Activated naive CD4-positive, alpha-beta T cell treated with anti-CD3 and anti-CD28 coated beads, Interleukin-2, amount 10 ng/mL, durations not matched to agents 7 days and 5 days (primary cell): ENCODE measurements at regions not wholly inside any gene's neighbourhood (a gene's known extent, or its start where the extent isn't known, plus 50 kb on each side); places are given as distances from the start of the nearest gene placed in this dataset.

ENCODE experiments used
- CTCF ChIA-PET: fragments of 350-600 bp; sonication (Branson Sonifier 250); formaldehyde crosslinking; loops from one replicate; lab custom pipeline; 2021; ENCODE audit warnings: antibody characterized with exemption; lab: Charles Lee
- DNase-seq: peaks from one replicate; pipeline ENCODE4 v3.0.0-alpha.2; 2020
- H3K27ac Mint-ChIP-seq: one replicate; pipeline ENCODE4 v1.8.0; 2021; ENCODE audit warnings: mild to moderate bottlenecking, moderate library complexity, mixed read lengths
- H3K27me3 Mint-ChIP-seq: one replicate; pipeline ENCODE4 v1.8.0; 2021; ENCODE audit warnings: mild to moderate bottlenecking, mixed read lengths
- H3K36me3 Mint-ChIP-seq: one replicate; pipeline ENCODE4 v1.8.0; 2021; ENCODE audit warnings: mixed read lengths
- H3K4me1 Mint-ChIP-seq: one replicate; pipeline ENCODE4 v1.8.0; 2021; ENCODE audit warnings: mixed read lengths
- H3K4me3 Mint-ChIP-seq: one replicate; pipeline ENCODE4 v1.8.0; 2021; ENCODE audit warnings: mild to moderate bottlenecking, moderate library complexity, mixed read lengths
- H3K9me3 Mint-ChIP-seq: one replicate; pipeline ENCODE4 v1.8.0; 2021; ENCODE audit warnings: mixed read lengths

GRCh38 chr1:221419513-221420095, 322.3 kb downstream of the DUSP10 start:
- Mint-ChIP-seq H3K27me3 (no peaks in the 10 kb centered on the region), H3K4me3 (no peak overlapping the region), H3K4me1 (no peaks in the 10 kb centered on the region), H3K36me3 (no peaks in the 10 kb centered on the region), H3K9me3 (no peaks in the 10 kb centered on the region), H3K27ac (no peak overlapping the region)
- CTCF ChIA-PET: interaction anchor here (0.6 kb wide), 1 partner anchor 41 kb away, joined by 3 read pairs; no protein-coding TSS in a partner anchor
- DNase-seq: no peak

- no peaks in the 10 kb centered on the region for H3K4me1 Mint-ChIP-seq
- no peaks in the 10 kb centered on the region for H3K36me3 Mint-ChIP-seq
- no peaks in the 10 kb centered on the region for H3K9me3 Mint-ChIP-seq
- H3K27ac Mint-ChIP-seq: no peak overlapping the region
- CTCF ChIA-PET: no interaction called here
- peaks cover 6% of the 10 kb centered on the region for H3K27me3 Mint-ChIP-seq
- no peak overlapping the region for H3K4me3 Mint-ChIP-seq
- DNase-seq: no peak
Observed at GRCh38 chr1:221429264-221429663, 312.6 kb downstream of the DUSP10 start.

- Mint-ChIP-seq H3K27me3 (peaks cover 6% of the 10 kb centered on the region), H3K4me1 (peaks cover 6% of the 10 kb centered on the region), H3K36me3 (no peaks in the 10 kb centered on the region), H3K9me3 (no peaks in the 10 kb centered on the region), H3K27ac (no peak overlapping the region), H3K4me3 (no peak overlapping the region)
- no peak for DNase-seq
- CTCF ChIA-PET: no interaction called here
Observed at GRCh38 chr1:221430152-221430960, 311.5 kb downstream of the DUSP10 start.

- H3K27me3 Mint-ChIP-seq: peaks cover 6% of the 10 kb centered on the region
- DNase-seq: no peak
- no peak overlapping the region for H3K4me3 Mint-ChIP-seq
- CTCF ChIA-PET: no interaction called here
- no peak overlapping the region for H3K27ac Mint-ChIP-seq
- peaks cover 6% of the 10 kb centered on the region for H3K4me1 Mint-ChIP-seq
- H3K36me3 Mint-ChIP-seq: no peaks in the 10 kb centered on the region
- no peaks in the 10 kb centered on the region for H3K9me3 Mint-ChIP-seq
Observed at GRCh38 chr1:221431068-221431651, 310.7 kb downstream of the DUSP10 start.

DNA sequence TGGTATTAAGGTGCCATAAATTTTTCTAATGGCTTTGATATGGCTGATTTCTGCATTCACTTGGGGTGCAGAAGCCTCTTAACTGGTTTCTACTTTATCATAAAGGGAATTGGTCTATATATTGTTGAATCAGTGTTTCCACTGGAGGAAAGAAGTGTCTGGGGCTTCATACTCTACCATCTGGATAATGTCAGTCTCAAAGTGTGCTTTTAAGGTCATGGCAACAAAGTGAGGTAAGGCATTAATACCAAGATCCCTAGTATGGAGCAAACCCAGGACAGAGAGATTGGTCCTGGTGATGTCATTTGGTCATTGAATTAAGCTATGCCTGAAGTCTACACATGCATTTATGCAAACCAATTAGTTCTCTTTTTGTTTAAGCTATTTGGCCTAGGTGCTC, 309.9 kb downstream of the DUSP10 start:
- no peak overlapping the region for H3K27ac Mint-ChIP-seq

DNA sequence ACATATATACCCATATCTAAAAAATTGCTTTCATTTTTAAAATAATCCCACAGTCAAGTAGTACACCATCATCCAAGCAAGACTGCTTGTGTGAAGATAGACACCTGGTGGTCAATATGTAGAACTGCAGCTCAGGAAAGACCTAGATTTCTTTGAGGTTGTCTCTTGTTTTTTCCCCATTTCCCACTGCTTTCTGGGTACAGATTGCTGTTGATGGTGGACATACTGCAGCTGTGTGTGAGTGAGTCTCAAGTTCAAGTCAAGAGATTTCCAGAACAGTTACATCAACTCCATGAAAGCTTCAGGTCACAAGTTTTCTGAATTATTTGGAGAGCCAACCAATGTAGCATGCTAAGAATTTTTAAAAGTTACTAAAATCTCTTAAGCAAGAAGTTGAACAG, 306.4 kb downstream of the DUSP10 start:
- H3K27me3 Mint-ChIP-seq: peaks cover 6% of the 10 kb centered on the region
- peaks cover 21% of the 10 kb centered on the region for H3K4me1 Mint-ChIP-seq
- CTCF ChIA-PET: interaction anchor here (0.6 to 2.9 kb wide), 21 partner anchors 8 to 1020 kb away, joined by 3 to 16 read pairs (median 3); no protein-coding TSS in a partner anchor
- no peak overlapping the region for H3K4me3 Mint-ChIP-seq
- H3K27ac Mint-ChIP-seq: no peak overlapping the region
- no peaks in the 10 kb centered on the region for H3K9me3 Mint-ChIP-seq
- no peak for DNase-seq
- H3K36me3 Mint-ChIP-seq: no peaks in the 10 kb centered on the region

More for the DNA sequence above, 309.9 kb downstream of the DUSP10 start:
- H3K4me1 Mint-ChIP-seq: peaks cover 6% of the 10 kb centered on the region
- H3K27me3 Mint-ChIP-seq: peaks cover 6% of the 10 kb centered on the region
- H3K4me3 Mint-ChIP-seq: no peak overlapping the region
- no peaks in the 10 kb centered on the region for H3K36me3 Mint-ChIP-seq
- no peaks in the 10 kb centered on the region for H3K9me3 Mint-ChIP-seq
- DNase-seq: no peak
- CTCF ChIA-PET: no interaction called here

GRCh38 chr1:221437171-221437570, 304.7 kb downstream of the DUSP10 start:
- no peaks in the 10 kb centered on the region for H3K27me3 Mint-ChIP-seq
- H3K27ac Mint-ChIP-seq: no peak overlapping the region
- no peak for DNase-seq
- H3K9me3 Mint-ChIP-seq: no peaks in the 10 kb centered on the region
- peaks cover 23% of the 10 kb centered on the region for H3K4me1 Mint-ChIP-seq
- CTCF ChIA-PET: no interaction called here
- H3K4me3 Mint-ChIP-seq: no peak overlapping the region
- no peaks in the 10 kb centered on the region for H3K36me3 Mint-ChIP-seq

DNA sequence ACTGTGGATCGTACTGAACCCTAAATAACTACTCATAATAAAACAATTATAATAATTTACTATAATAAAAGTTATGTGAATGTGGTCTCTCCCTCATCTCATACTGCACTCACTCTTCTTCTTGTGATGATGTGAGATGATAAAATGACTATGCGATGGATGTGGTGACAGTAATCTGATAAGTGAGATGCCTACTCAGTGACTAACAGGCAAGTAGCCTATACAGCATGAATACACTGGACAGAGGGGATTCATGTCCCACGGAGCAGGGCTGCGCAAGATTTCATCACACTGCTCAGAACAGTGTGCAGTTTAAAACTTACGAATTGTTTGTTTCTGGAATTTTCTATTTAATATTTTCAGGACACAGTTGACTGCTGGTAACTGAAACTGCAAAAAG, 304.0 kb downstream of the DUSP10 start:
- H3K36me3 Mint-ChIP-seq: no peaks in the 10 kb centered on the region
- H3K4me1 Mint-ChIP-seq: peaks cover 23% of the 10 kb centered on the region
- no peaks in the 10 kb centered on the region for H3K27me3 Mint-ChIP-seq
- no peak overlapping the region for H3K4me3 Mint-ChIP-seq
- no peaks in the 10 kb centered on the region for H3K9me3 Mint-ChIP-seq
- no peak overlapping the region for H3K27ac Mint-ChIP-seq
- no peak for DNase-seq
- CTCF ChIA-PET: no interaction called here

DNA sequence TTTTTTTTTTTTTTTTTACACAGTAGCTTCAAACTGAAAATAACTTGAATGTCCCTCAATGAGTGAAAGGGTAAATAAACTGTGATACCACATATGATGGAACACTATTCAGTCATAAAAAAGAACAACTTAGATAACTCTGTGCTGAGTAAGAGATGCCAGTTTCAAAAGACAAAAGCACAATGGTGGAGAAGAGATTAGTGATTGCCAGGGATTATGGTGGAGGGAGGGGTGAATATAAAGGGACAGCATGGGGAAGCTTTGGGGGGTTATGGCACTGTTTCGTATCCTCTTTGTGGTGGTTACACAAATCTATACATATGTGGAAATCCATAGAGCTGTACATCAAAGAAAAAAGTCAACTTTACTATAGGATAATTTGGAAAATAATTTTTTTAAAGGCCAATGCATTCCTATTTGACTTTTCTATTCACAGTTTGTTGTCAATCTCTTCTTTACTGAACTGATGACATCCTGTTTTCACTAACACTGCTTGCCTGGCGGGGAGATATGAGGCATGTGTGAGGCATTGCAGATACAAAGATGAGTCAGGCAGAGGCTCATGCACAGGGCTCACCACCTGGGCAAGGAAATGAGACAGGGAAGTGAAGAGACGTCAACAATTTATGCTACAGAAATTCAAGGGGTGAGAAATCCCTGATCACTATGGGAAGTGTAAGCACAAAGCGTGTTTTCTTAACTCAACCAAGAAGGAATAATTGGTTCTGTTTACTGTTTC, 302.7 kb downstream of the DUSP10 start:
- Mint-ChIP-seq H3K27me3 (no peaks in the 10 kb centered on the region), H3K4me3 (no peak overlapping the region), H3K36me3 (no peaks in the 10 kb centered on the region), H3K9me3 (no peaks in the 10 kb centered on the region), H3K27ac (peak overlapping the region; percentile 19), H3K4me1 (peaks cover 23% of the 10 kb centered on the region)
- peak; percentile 48 for DNase-seq
- CTCF ChIA-PET: interaction anchor here (1.4 kb wide), 1 partner anchor 175 kb away, joined by 9 read pairs; no protein-coding TSS in a partner anchor

DNA sequence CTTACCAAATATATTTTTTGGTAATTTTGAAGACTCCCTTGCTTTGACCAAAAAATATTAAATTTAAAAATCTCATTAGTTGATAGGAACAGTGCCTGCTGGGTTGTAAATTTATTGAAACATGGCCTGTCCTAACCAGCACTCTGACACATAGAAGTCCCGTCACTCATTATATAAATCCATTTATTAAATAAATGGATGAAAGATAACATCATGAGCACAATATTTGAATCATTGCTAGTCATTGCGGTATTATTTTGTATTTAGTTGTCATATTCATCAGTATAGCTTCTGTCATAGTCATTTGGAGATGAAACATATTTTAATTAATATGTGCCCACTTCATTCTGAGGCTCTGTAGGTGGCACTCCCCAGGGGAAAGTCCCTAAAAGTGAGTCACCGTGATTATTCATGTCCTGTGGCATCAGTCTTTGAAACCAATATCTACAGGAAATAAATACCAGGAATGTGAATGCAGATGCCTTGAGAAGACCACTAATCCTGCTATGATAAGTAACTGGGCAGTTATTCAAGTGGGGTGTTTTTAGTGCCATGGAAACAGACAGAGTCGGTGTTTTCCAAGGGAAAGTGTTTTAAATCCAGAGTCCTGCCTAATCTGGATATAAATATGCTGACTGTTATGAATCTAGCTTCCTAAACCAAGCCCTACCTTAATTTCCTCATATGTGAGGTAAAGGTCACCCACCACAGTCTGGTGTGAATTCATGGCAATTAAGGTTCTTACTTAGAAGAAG, 302.0 kb downstream of the DUSP10 start:
- CTCF ChIA-PET: interaction anchor here (0.6 to 1.1 kb wide), 2 partner anchors 290 to 874 kb away, joined by 3 read pairs; no protein-coding TSS in a partner anchor
- Mint-ChIP-seq H3K4me1 (peaks cover 22% of the 10 kb centered on the region), H3K27ac (no peak overlapping the region)

DNA sequence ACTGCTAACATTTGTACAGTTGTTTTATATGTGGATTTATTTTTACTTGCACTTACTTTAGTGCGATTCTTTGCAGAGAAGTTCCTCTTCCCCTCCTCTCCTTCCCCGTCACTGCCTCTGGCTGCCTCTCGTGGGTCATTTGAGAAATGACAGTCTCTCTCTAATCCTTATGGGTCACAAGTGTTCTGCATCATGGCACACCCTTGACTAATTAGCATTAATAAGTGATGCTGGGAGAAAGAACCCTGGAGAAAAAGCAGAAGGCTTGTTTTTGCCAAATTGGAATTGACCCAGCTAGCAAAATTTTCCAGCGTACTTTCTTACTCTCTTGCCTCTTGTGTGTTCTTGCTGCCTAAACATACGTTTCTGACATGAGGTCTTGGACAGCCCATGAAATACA, 301.2 kb downstream of the DUSP10 start:
- H3K4me3 Mint-ChIP-seq: no peak overlapping the region
- no peaks in the 10 kb centered on the region for H3K36me3 Mint-ChIP-seq
- H3K27me3 Mint-ChIP-seq: no peaks in the 10 kb centered on the region
- no peaks in the 10 kb centered on the region for H3K9me3 Mint-ChIP-seq
- no peak overlapping the region for H3K27ac Mint-ChIP-seq
- no peak for DNase-seq
- H3K4me1 Mint-ChIP-seq: peaks cover 17% of the 10 kb centered on the region
- CTCF ChIA-PET: interaction anchor here (0.6 to 1.1 kb wide), 2 partner anchors 289 to 874 kb away, joined by 3 read pairs; no protein-coding TSS in a partner anchor

More for the DNA sequence above, 302.0 kb downstream of the DUSP10 start:
- Mint-ChIP-seq H3K4me3 (no peak overlapping the region), H3K27me3 (no peaks in the 10 kb centered on the region), H3K36me3 (no peaks in the 10 kb centered on the region), H3K9me3 (no peaks in the 10 kb centered on the region)
- peak; percentile 23 for DNase-seq

GRCh38 chr1:221442056-221442455, 299.8 kb downstream of the DUSP10 start:
- H3K36me3 Mint-ChIP-seq: no peaks in the 10 kb centered on the region
- DNase-seq: no peak
- no peaks in the 10 kb centered on the region for H3K27me3 Mint-ChIP-seq
- no peak overlapping the region for H3K27ac Mint-ChIP-seq
- H3K9me3 Mint-ChIP-seq: no peaks in the 10 kb centered on the region
- peaks cover 17% of the 10 kb centered on the region for H3K4me1 Mint-ChIP-seq
- CTCF ChIA-PET: no interaction called here
- H3K4me3 Mint-ChIP-seq: no peak overlapping the region

- Mint-ChIP-seq H3K9me3 (no peaks in the 10 kb centered on the region), H3K27ac (no peak overlapping the region), H3K36me3 (no peaks in the 10 kb centered on the region), H3K27me3 (no peaks in the 10 kb centered on the region), H3K4me1 (peaks cover 12% of the 10 kb centered on the region), H3K4me3 (no peak overlapping the region)
- no peak for DNase-seq
- CTCF ChIA-PET: interaction anchor here (2.9 kb wide), 1 partner anchor 9 kb away, joined by 10 read pairs; no protein-coding TSS in a partner anchor
Observed at GRCh38 chr1:221444346-221444745, 297.5 kb downstream of the DUSP10 start.
